Endodermal cell (in vitro differentiated cells): ENCODE measurements at regions not wholly inside any gene's neighbourhood (a gene's known extent, or its start where the extent isn't known, plus 50 kb on each side); places are given as distances from the start of the nearest gene placed in this dataset.

ENCODE experiments used
- DNase-seq: peaks from one replicate; pipeline ENCODE4 v3.0.0-alpha.2; 2017
- H3K27ac ChIP-seq: 2 replicates; pipeline ENCODE4 v1.5.1; 2013; ENCODE audit warnings: mild to moderate bottlenecking, low read depth, low read length, moderate library complexity
- H3K27me3 ChIP-seq: 2 replicates; pipeline ENCODE4 v1.6.1; 2013; ENCODE audit warnings: mild to moderate bottlenecking, low read length, moderate library complexity; ENCODE audit not compliant: insufficient read depth, control insufficient read depth, poor library complexity, severe bottlenecking
- H3K36me3 ChIP-seq: 2 replicates; pipeline ENCODE4 v1.7.0; 2013; ENCODE audit warnings: mild to moderate bottlenecking, low read length, moderate library complexity; ENCODE audit not compliant: control insufficient read depth, insufficient read depth
- H3K4me1 ChIP-seq: one replicate; pipeline ENCODE4 v1.7.0; 2013; ENCODE audit warnings: low read length; ENCODE audit not compliant: control insufficient read depth, insufficient read depth
- H3K4me3 ChIP-seq: 2 replicates; pipeline ENCODE4 v1.5.1; 2013; ENCODE audit warnings: mild to moderate bottlenecking, low read length, moderate library complexity
- H3K9ac ChIP-seq: 2 replicates; pipeline ENCODE4 v1.6.1; 2013; ENCODE audit warnings: mild to moderate bottlenecking, low read length, moderate library complexity; ENCODE audit not compliant: poor library complexity, severe bottlenecking; ENCODE audit errors: extremely low read depth
- H3K9me3 ChIP-seq: 2 replicates; pipeline ENCODE4 v1.6.1; 2013; ENCODE audit warnings: mild to moderate bottlenecking, low read length, moderate library complexity; ENCODE audit not compliant: control insufficient read depth
- H3K27ac Mint-ChIP-seq: 2 replicates; pipeline ENCODE4 v1.8.0; 2020; ENCODE audit warnings: mixed read lengths
- H3K27me3 Mint-ChIP-seq: 2 replicates; pipeline ENCODE4 v1.8.0; 2021; ENCODE audit warnings: mild to moderate bottlenecking, mixed read lengths; ENCODE audit not compliant: insufficient read depth
- H3K36me3 Mint-ChIP-seq: 2 replicates; pipeline ENCODE4 v1.8.0; 2020; ENCODE audit warnings: low read depth, mixed read lengths
- H3K4me1 Mint-ChIP-seq: 2 replicates; pipeline ENCODE4 v1.8.0; 2020; ENCODE audit warnings: mixed read lengths
- H3K4me3 Mint-ChIP-seq: 2 replicates; pipeline ENCODE4 v1.8.0; 2020; ENCODE audit warnings: mild to moderate bottlenecking, moderate library complexity, mixed read lengths
- H3K9me3 Mint-ChIP-seq: 2 replicates; pipeline ENCODE4 v1.8.0; 2020; ENCODE audit warnings: mild to moderate bottlenecking, mixed read lengths
- WGBS, 2 experiments: methylation state at CpG; one replicate each; pipeline versions ENCODE4 v1.1.5 to v1.1.7; 2013; ENCODE audit warnings: missing lambda C conversion rate in 2 of 2, mixed read lengths in 1 of 2; ENCODE audit not compliant: insufficient coverage in 1 of 2, insufficient read length in 1 of 2; 5-methylcytosine and 5-hydroxymethylcytosine counted together
- TF ChIP-seq, protein P1 (sequence below): fragments of 200-600 bp; sonication (generic); conservative IDR thresholded peaks from 2 replicates; pipeline ENCODE4 v1.5.0; 2021; ENCODE audit warnings: antibody characterized with exemption, mild to moderate bottlenecking

DNA sequence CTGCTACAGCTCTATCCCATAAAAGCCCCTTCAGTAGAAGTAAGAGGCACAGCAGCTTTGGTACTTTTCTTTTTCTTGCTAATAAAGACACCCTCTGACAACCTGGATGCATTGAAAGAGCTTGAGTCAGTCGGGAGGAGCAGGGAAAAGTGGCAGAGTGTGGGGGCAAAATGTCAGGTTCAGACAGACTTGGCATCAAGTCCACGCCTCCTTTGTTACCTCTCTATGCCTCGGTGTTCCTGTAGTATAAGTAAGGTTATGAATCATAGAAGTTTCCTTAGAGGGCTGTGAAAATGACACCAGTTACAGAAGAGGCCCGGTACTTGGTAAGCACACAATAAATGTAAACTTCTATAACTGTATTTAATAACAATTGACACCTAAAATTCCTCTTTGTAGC, 133.9 kb downstream of the ESM1 start:
- 71 to 84% methylated on average over 2 to 4 of the region's 4 CpGs for WGBS, 2 experiments
- H3K27me3 Mint-ChIP-seq = no peaks in the 10 kb centered on the region
- H3K36me3 ChIP-seq = no peaks in the 10 kb centered on the region
- TF ChIP-seq, protein P1, sequence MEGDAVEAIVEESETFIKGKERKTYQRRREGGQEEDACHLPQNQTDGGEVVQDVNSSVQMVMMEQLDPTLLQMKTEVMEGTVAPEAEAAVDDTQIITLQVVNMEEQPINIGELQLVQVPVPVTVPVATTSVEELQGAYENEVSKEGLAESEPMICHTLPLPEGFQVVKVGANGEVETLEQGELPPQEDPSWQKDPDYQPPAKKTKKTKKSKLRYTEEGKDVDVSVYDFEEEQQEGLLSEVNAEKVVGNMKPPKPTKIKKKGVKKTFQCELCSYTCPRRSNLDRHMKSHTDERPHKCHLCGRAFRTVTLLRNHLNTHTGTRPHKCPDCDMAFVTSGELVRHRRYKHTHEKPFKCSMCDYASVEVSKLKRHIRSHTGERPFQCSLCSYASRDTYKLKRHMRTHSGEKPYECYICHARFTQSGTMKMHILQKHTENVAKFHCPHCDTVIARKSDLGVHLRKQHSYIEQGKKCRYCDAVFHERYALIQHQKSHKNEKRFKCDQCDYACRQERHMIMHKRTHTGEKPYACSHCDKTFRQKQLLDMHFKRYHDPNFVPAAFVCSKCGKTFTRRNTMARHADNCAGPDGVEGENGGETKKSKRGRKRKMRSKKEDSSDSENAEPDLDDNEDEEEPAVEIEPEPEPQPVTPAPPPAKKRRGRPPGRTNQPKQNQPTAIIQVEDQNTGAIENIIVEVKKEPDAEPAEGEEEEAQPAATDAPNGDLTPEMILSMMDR = no peak
- H3K4me3 Mint-ChIP-seq = no peak overlapping the region
- H3K4me1 ChIP-seq = no peaks in the 10 kb centered on the region
- peaks cover 8% of the 10 kb centered on the region for H3K9me3 Mint-ChIP-seq
- no peaks in the 10 kb centered on the region for H3K9me3 ChIP-seq
- H3K4me3 ChIP-seq = no peak overlapping the region
- DNase-seq = no peak
- H3K4me1 Mint-ChIP-seq = no peaks in the 10 kb centered on the region
- H3K27ac Mint-ChIP-seq = no peak overlapping the region
- H3K27me3 ChIP-seq = no peaks in the 10 kb centered on the region
- no peak overlapping the region for H3K9ac ChIP-seq
- no peak overlapping the region for H3K27ac ChIP-seq
- no peaks in the 10 kb centered on the region for H3K36me3 Mint-ChIP-seq

DNA sequence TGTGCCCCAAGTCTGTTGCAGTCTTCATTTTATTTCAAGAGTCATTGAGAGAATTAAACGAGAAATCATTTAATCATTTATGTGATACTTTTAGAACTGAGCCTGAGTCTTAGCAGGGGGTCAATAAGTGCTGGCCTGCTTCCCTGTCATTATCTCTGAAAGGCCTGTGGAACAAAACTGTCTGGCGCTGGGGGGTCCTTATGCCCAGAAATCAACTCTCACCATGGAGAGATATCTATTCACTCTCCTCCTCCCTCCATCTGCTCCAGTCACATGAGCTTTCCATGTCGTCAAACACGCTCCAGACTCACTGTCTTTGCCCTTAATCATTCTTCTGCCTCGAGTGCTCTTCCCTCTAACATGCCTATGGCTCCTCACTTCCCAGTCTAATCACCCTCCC, 136.8 kb downstream of the ESM1 start:
- Mint-ChIP-seq H3K4me3 (no peak overlapping the region), H3K4me1 (peaks cover 17% of the 10 kb centered on the region), H3K27me3 (no peaks in the 10 kb centered on the region), H3K9me3 (peaks cover under 1% of the 10 kb centered on the region), H3K36me3 (no peaks in the 10 kb centered on the region), H3K27ac (no peak overlapping the region)
- Histone ChIP-seq H3K4me3 (no peak overlapping the region), H3K9me3 (no peaks in the 10 kb centered on the region), H3K36me3 (no peaks in the 10 kb centered on the region), H3K4me1 (peaks cover 6% of the 10 kb centered on the region), H3K27ac (no peak overlapping the region), H3K9ac (no peak overlapping the region), H3K27me3 (no peaks in the 10 kb centered on the region)
- DNase-seq = no peak
- TF ChIP-seq, protein P1 = no peak
- 88 to 90% methylated on average over 4 to 5 of the region's 5 CpGs for WGBS, 2 experiments

DNA sequence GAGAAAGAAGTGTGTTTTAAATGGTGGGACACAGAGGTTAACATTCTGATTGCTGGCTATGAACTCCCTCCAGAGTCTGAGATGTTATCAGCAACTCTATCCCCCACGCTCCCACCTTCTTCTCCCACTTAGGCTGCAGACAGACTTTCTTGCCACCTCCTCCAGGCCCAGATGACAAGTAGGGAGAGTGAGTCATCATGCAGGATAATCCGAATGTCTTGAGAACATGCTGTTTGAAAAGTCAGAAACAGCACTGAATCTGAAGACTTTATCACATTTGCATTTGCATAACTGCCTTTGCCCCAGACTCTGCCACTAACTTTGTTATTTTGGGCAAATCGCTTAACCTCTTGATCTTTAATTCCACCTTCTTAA, 139.8 kb downstream of the ESM1 start:
- Histone ChIP-seq H3K9me3 (no peaks in the 10 kb centered on the region), H3K36me3 (no peaks in the 10 kb centered on the region), H3K4me3 (no peak overlapping the region), H3K4me1 (peaks cover 6% of the 10 kb centered on the region), H3K27ac (no peak overlapping the region), H3K9ac (no peak overlapping the region), H3K27me3 (no peaks in the 10 kb centered on the region)
- no peak overlapping the region for H3K27ac Mint-ChIP-seq
- whole genome bisulfite sequencing, 2 experiments = 51 to 64% methylated on average over 2 to 3 of the region's 3 CpGs
- H3K36me3 Mint-ChIP-seq = no peaks in the 10 kb centered on the region
- TF ChIP-seq, protein P1 = no peak
- H3K4me3 Mint-ChIP-seq = no peak overlapping the region
- peak; percentile 57 for DNase-seq
- no peaks in the 10 kb centered on the region for H3K9me3 Mint-ChIP-seq
- H3K27me3 Mint-ChIP-seq = no peaks in the 10 kb centered on the region
- H3K4me1 Mint-ChIP-seq = peaks cover 17% of the 10 kb centered on the region
